Esophagus muscularis mucosa (tissue), 3 donors: ENCODE measurements at regions not wholly inside any gene's neighbourhood (a gene's known extent, or its start where the extent isn't known, plus 50 kb on each side); places are given as distances from the start of the nearest gene placed in this dataset.

ENCODE experiments used
- CTCF ChIP-seq, 3 experiments: fragments of 200-600 bp in 2 of 3; fragments of 450-650 bp in 1 of 3; sonication (generic) in 2 of 3; IDR thresholded peaks; one replicate each; pipeline ENCODE4 v1.5.1; 2017 to 2019; ENCODE audit warnings: antibody characterized with exemption in 3 of 3, mild to moderate bottlenecking in 2 of 3, moderate library complexity in 1 of 3
- POLR2A ChIP-seq: fragments of 450-650 bp; IDR thresholded peaks from one replicate; pipeline ENCODE4 v1.6.1; 2017; ENCODE audit warnings: antibody characterized with exemption, moderate library complexity, mild to moderate bottlenecking, low read depth
- POLR2AphosphoS5 ChIP-seq, 2 donors: sonication (generic); formaldehyde crosslinking; IDR thresholded peaks; one replicate each; pipeline ENCODE4 v1.6.1; 2017; ENCODE audit warnings: antibody characterized with exemption in 2 of 2

GRCh38 chr11:21640491-21640890, 552.4 kb upstream of the ANO5 start:
- no peak for TF ChIP-seq CTCF (IDR thresholded peaks at IDR 0.05)
- TF ChIP-seq POLR2AphosphoS5 (IDR thresholded peaks at IDR 0.05), result no peak
- no peak for TF ChIP-seq POLR2A
